ENCODE measurements at regions not wholly inside any gene's neighbourhood (a gene's known extent, or its start where the extent isn't known, plus 50 kb on each side); places are given as distances from the start of the nearest gene placed in this dataset.

GRCh38 chr2:60029566-60029883, 523.9 kb downstream of the BCL11A start:
- no peaks in the 10 kb centered on the region for H3K27me3 ChIP-seq
- no peak for TF ChIP-seq Cebpa-rat (IDR thresholded peaks at IDR 0.05)

GRCh38 chr2:60028849-60029565, 524.4 kb downstream of the BCL11A start:
- H3K36me3 ChIP-seq, result no peaks in the 10 kb centered on the region
- no peaks in the 10 kb centered on the region for H4K20me1 ChIP-seq
- H3K27ac ChIP-seq, result no peak overlapping the region
- peaks cover 12 to 39% (median 22%) of the 10 kb centered on the region in 11 experiments for H3K9me3 ChIP-seq (replicated peaks in 1 of 11)
- H3K4me2 ChIP-seq, result no peak overlapping the region
- H3K4me1 ChIP-seq, result peaks cover 0 to 12% (median 5%) of the 10 kb centered on the region in 10 experiments; a peak in 16 of 20 replicates
- H3K4me3 ChIP-seq, result no peak overlapping the region
- no peak for TF ChIP-seq Cebpa-rat (IDR thresholded peaks at IDR 0.05)
- no peaks in the 10 kb centered on the region for H3K27me3 ChIP-seq
- no peak overlapping the region for H3K9ac ChIP-seq

More at GRCh38 chr2:60029566-60029883, 523.9 kb downstream of the BCL11A start:
- Histone ChIP-seq H3K4me2 (no peak overlapping the region), H3K9me3 (replicated peaks in 1 of 11) (peaks cover 17 to 43% (median 27%) of the 10 kb centered on the region in 11 experiments), H3K27ac (no peak overlapping the region), H4K20me1 (no peaks in the 10 kb centered on the region), H3K36me3 (no peaks in the 10 kb centered on the region), H3K4me1 (peaks cover 0 to 7% (median 0%) of the 10 kb centered on the region in 10 experiments; a peak in 7 of 20 replicates), H3K9ac (no peak overlapping the region), H3K4me3 (no peak overlapping the region)

GRCh38 chr2:60025496-60025895, 528.0 kb downstream of the BCL11A start:
- no peaks in the 10 kb centered on the region for H3K27me3 ChIP-seq
- no peak overlapping the region for H3K4me2 ChIP-seq
- no peak for TF ChIP-seq Cebpa-rat (IDR thresholded peaks at IDR 0.05)
- no peak overlapping the region for H3K4me3 ChIP-seq
- no peak overlapping the region for H3K9ac ChIP-seq
- no peak overlapping the region for H3K27ac ChIP-seq
- no peaks in the 10 kb centered on the region for H4K20me1 ChIP-seq
- no peaks in the 10 kb centered on the region for H3K36me3 ChIP-seq
- H3K9me3 ChIP-seq (replicated peaks in 1 of 11), result peaks cover 0 to 17% (median 0%) of the 10 kb centered on the region in 11 experiments; a peak in 3 of 22 replicates
- H3K4me1 ChIP-seq, result peaks cover 0 to 21% (median 14%) of the 10 kb centered on the region in 10 experiments; a peak in 17 of 20 replicates

DNA sequence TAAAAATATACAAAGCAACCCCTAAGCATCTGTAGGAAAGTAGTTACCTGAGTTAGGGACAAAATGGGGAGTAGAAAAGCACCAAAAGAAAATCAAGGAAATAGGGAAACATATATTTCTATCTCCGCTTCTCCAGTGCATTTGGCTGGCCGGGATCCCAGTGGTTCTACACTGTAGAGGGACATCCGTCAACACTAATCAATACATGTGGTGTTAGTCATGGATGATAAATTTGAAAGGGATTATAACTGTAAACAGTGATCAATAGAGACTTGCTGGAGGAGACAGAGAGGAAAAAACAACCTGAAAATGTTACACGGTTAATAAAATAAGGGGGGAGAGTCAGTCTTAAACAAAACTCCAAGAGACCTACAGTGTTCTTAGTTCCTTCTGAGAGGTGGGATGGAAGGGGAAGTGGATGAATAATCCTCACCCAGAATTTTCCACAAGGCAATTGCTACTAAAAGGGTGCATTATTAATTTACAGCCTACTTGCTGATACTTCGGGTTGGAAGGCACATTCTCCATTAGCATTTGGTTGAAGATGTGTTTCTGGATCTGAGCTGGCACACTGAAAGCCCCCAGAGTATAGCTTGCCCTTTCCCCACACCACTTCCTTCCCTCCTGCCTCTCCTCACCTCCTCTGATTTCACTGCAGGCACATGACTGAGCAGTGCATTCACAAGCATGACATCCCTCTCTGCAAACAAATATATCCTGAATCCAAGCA, 530.0 kb downstream of the BCL11A start:
- Histone ChIP-seq H3K4me3 (no peak overlapping the region), H3K27ac (no peak overlapping the region), H3K9ac (no peak overlapping the region), H3K27me3 (no peaks in the 10 kb centered on the region), H3K9me3 (replicated peaks in 1 of 11) (peaks cover 0 to 27% (median 17%) of the 10 kb centered on the region in 11 experiments; a peak in 20 of 22 replicates), H3K36me3 (no peaks in the 10 kb centered on the region), H3K4me1 (peaks cover 0 to 21% (median 14%) of the 10 kb centered on the region in 10 experiments; a peak in 17 of 20 replicates), H3K4me2 (peak overlapping the region in 8 of 11 experiments; percentile 32 to 63 (median 49); a peak in 15 of 22 replicates), H4K20me1 (no peaks in the 10 kb centered on the region)
- no peak for TF ChIP-seq Cebpa-rat (IDR thresholded peaks at IDR 0.05)

- H3K4me3 ChIP-seq, result no peak overlapping the region
- no peaks in the 10 kb centered on the region for H3K36me3 ChIP-seq
- H3K27ac ChIP-seq, result no peak overlapping the region
- no peaks in the 10 kb centered on the region for H3K4me1 ChIP-seq
- peaks cover 0 to 3% (median 0%) of the 10 kb centered on the region in 11 experiments; a peak in 1 of 22 replicates for H3K9me3 ChIP-seq (replicated peaks in 1 of 11)
- TF ChIP-seq Cebpa-rat (IDR thresholded peaks at IDR 0.05), result no peak
- H4K20me1 ChIP-seq, result no peaks in the 10 kb centered on the region
- no peaks in the 10 kb centered on the region for H3K27me3 ChIP-seq
- no peak overlapping the region for H3K9ac ChIP-seq
- H3K4me2 ChIP-seq, result no peak overlapping the region
These were observed 545.8 kb downstream of the BCL11A start for GRCh38 chr2:60007671-60008070.

DNA sequence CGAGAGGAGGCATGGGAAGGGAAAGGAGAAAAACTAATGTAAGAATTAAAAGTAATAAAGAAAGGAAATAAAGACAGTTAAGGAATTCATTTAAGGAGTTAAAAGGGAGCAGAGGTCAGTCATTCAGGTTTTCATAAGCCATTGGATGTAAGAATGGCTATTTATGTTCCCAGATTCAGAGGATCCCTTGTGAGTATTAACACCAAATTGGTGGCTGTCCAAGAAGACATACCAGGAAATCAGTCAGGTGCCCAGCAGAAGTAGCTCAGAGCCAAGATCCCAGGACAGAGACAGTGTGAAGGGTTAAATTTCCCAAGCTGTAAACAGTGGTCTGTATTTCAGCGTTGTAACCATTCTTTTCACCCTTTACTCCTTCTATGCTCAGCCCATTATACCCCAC, 550.4 kb downstream of the BCL11A start:
- H3K4me1 ChIP-seq, result peaks cover 0 to 16% (median 9%) of the 10 kb centered on the region in 10 experiments; a peak in 16 of 20 replicates
- no peak overlapping the region for H3K9ac ChIP-seq
- H3K4me3 ChIP-seq, result no peak overlapping the region
- TF ChIP-seq Cebpa-rat (IDR thresholded peaks at IDR 0.05), result no peak
- H3K27ac ChIP-seq, result no peak overlapping the region
- H3K9me3 ChIP-seq (replicated peaks in 1 of 11), result peaks cover 0 to 10% (median 0%) of the 10 kb centered on the region in 11 experiments; a peak in 2 of 22 replicates
- no peaks in the 10 kb centered on the region for H3K36me3 ChIP-seq
- H4K20me1 ChIP-seq, result no peaks in the 10 kb centered on the region
- H3K4me2 ChIP-seq, result no peak overlapping the region
- H3K27me3 ChIP-seq, result no peaks in the 10 kb centered on the region

DNA sequence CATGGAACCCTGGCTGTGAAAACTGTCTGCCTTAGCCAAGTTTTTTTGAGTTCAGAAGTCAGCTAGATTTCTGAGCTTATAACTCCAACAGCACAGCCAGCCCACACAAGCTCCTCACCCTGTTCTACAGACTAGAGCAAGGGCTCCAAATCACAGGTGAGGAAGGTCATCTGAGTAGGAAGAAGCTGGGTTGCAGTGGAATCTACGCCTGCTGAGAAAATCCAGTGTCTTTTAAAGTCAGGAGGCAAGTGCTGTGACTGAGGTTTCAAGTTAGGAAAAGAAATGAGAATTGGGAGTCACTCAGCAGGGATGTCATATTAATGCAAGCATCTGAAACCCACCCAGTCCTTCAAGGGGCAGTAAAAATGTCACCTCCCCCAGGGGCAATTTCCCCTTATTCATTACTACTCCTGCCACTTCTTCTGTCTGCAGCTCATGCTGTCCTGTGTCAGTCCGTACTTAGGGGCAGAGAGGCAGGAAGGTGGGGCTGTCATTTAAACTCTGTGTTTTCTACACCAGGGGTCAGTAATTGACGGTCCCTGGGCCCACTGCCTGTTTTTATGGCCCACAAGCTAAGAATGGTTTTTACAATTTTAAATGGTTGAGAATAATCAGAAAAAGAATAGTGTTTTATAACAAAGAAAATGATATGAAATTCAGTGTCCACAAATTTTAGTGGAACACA, 551.1 kb downstream of the BCL11A start:
- Histone ChIP-seq H3K4me2 (no peak overlapping the region), H4K20me1 (no peaks in the 10 kb centered on the region), H3K4me3 (no peak overlapping the region), H3K36me3 (no peaks in the 10 kb centered on the region), H3K9me3 (replicated peaks in 1 of 11) (peaks cover 0 to 10% (median 0%) of the 10 kb centered on the region in 11 experiments; a peak in 2 of 22 replicates), H3K27me3 (no peaks in the 10 kb centered on the region), H3K9ac (no peak overlapping the region), H3K27ac (no peak overlapping the region), H3K4me1 (peaks cover 0 to 23% (median 16%) of the 10 kb centered on the region in 10 experiments; a peak in 16 of 20 replicates)
- no peak for TF ChIP-seq Cebpa-rat (IDR thresholded peaks at IDR 0.05)

- H3K4me3 ChIP-seq, result no peak overlapping the region
- no peak for TF ChIP-seq Cebpa-rat (IDR thresholded peaks at IDR 0.05)
- H3K27ac ChIP-seq, result no peak overlapping the region
- H3K4me1 ChIP-seq, result peaks cover 0 to 40% (median 32%) of the 10 kb centered on the region in 10 experiments; a peak in 16 of 20 replicates
- H3K36me3 ChIP-seq, result no peaks in the 10 kb centered on the region
- peaks cover 0 to 10% (median 0%) of the 10 kb centered on the region in 11 experiments; a peak in 2 of 22 replicates for H3K9me3 ChIP-seq (replicated peaks in 1 of 11)
- no peaks in the 10 kb centered on the region for H4K20me1 ChIP-seq
- H3K27me3 ChIP-seq, result no peaks in the 10 kb centered on the region
- H3K4me2 ChIP-seq, result no peak overlapping the region
- H3K9ac ChIP-seq, result no peak overlapping the region
These were observed 552.8 kb downstream of the BCL11A start for GRCh38 chr2:60000686-60001085.

GRCh38 chr2:59998324-59998723, 555.1 kb downstream of the BCL11A start:
- Histone ChIP-seq H3K27ac (peak overlapping the region in 3 of 11 experiments; percentile 16 to 68 (median 46); a peak in 4 of 22 replicates), H3K9ac (peak overlapping the region in 1 of 11 experiments; percentile 44; a peak in 1 of 22 replicates), H3K27me3 (no peaks in the 10 kb centered on the region), H4K20me1 (no peaks in the 10 kb centered on the region), H3K4me2 (peak overlapping the region in 9 of 11 experiments; percentile 26 to 84 (median 76); a peak in 17 of 22 replicates), H3K4me1 (peaks cover 0 to 53% (median 45%) of the 10 kb centered on the region in 10 experiments; a peak in 16 of 20 replicates), H3K9me3 (replicated peaks in 1 of 11) (peaks cover 0 to 10% (median 0%) of the 10 kb centered on the region in 11 experiments; a peak in 2 of 22 replicates), H3K36me3 (no peaks in the 10 kb centered on the region), H3K4me3 (no peak overlapping the region)
- TF ChIP-seq Cebpa-rat (IDR thresholded peaks at IDR 0.05), result no peak
